Breast epithelium (tissue), 4 donors: ENCODE measurements at regions not wholly inside any gene's neighbourhood (a gene's known extent, or its start where the extent isn't known, plus 50 kb on each side); places are given as distances from the start of the nearest gene placed in this dataset.
"Not testable (repeated sequence)": the region's sequence is repeated elsewhere in the genome, so short reads cannot be mapped to it uniquely, and the experiment has no call there.

Experiments used
- DNase-seq, 2 donors: peaks; one replicate each; pipeline ENCODE4 v3.0.0-alpha.2; 2019; ENCODE audit warnings: low spot score in 2 of 2
- H3K27ac ChIP-seq, 2 donors: fragments of 200-600 bp; sonication (generic) in 1 of 2; one replicate each; pipeline ENCODE4 v1.5.1; 2016 to 2019; ENCODE audit warnings: mild to moderate bottlenecking in 1 of 2
- H3K27me3 ChIP-seq, 2 donors: fragments of 200-600 bp; sonication (generic) in 1 of 2; one replicate each; pipeline versions ENCODE4 v1.5.1 to v1.6.0; 2017 to 2019; ENCODE audit warnings: control low read depth in 1 of 2, mild to moderate bottlenecking in 1 of 2
- H3K36me3 ChIP-seq: fragments of 200-600 bp; one replicate; pipeline ENCODE4 v1.5.1; 2019
- H3K4me1 ChIP-seq, 2 donors: fragments of 200-600 bp; sonication (generic); one replicate each; pipeline ENCODE4 v1.5.1; 2016 to 2019; ENCODE audit warnings: control low read depth in 1 of 2
- H3K4me3 ChIP-seq, 3 donors: fragments of 200-600 bp; sonication (generic); 1 replicate in 2 of 3; 2 replicates in 1 of 3; pipeline ENCODE4 v1.5.1; 2016 to 2019; ENCODE audit warnings: mild to moderate bottlenecking in 3 of 3, moderate library complexity in 2 of 3
- H3K9me3 ChIP-seq, 2 donors: fragments of 200-600 bp; sonication (generic) in 1 of 2; one replicate each; pipeline ENCODE4 v1.5.1; 2016 to 2019; ENCODE audit warnings: control low read depth in 1 of 2
- POLR2A ChIP-seq: fragments of 450-650 bp; IDR thresholded peaks from one replicate; pipeline ENCODE4 v1.6.1; 2016; ENCODE audit warnings: antibody characterized with exemption, mild to moderate bottlenecking, moderate library complexity
- POLR2AphosphoS5 ChIP-seq, 3 donors: sonication (generic); formaldehyde crosslinking; IDR thresholded peaks; one replicate each; pipeline ENCODE4 v1.6.1; 2017; ENCODE audit warnings: antibody characterized with exemption in 3 of 3
- intact Hi-C: fragments of 100-400 bp; cut with DNase I; formaldehyde crosslinking; loops from one replicate; pipeline ENCODE4 v1.15.1; 2023; ENCODE audit warnings: low total_unique reads
- TF ChIP-seq, protein P1 (sequence below), 3 donors: fragments of 450-650 bp; IDR thresholded peaks; one replicate each; pipeline ENCODE4 v1.5.1; 2016 to 2017; ENCODE audit warnings: antibody characterized with exemption in 3 of 3, mild to moderate bottlenecking in 3 of 3, moderate library complexity in 3 of 3

DNA sequence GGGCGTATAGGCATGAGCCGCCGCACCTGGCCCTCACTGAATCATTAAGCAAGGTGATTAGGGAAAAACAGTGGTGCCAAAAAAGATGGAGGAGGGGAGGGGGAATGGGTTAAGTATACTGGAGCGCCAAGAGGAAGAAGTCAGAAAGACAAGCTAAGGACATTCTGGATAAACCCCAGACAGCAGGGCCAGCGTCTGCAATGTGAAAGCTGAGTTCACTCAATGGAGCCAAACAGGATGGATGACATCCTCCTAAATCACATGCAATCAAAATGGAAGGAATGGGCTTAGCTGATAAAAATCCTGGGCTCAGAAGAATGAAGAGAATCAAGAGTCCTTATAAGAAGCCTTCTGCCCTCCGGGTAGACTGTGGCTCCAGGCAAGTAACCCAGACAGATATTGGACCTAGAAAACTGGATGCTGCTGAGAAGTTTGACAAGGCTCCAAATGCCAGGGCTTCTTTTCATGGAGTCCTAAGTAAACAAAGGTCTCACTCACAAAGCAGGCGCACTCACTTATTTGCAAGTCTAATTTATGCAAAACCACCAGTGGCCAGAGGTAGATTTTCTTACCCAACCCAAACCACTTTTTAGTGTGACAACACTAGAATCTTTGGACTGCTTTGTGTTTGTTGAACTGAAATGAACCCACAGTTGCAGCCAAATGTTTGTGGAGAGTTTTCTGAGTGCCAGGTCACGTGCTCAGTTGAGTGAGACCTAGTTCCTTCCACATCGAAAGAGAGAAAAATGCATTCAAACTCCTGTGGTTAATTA is 519.1 kb upstream of the AUTS2 start:
- Histone ChIP-seq H3K27me3 (no peaks in the 10 kb centered on the region), H3K4me3 (no peak overlapping the region), H3K4me1 (no peaks in the 10 kb centered on the region), H3K36me3 (no peaks in the 10 kb centered on the region), H3K27ac (peak overlapping the region in 1 of 2 donors; percentile 31), H3K9me3 (peaks cover 0 to 3% of the 10 kb centered on the region in 2 donors)
- DNase-seq = peak in 1 of 2 donors; percentile 48
- intact Hi-C loops = no loop called here
- no peak for TF ChIP-seq POLR2A
- TF ChIP-seq POLR2AphosphoS5 (IDR thresholded peaks at IDR 0.05) = no peak
- TF ChIP-seq, protein P1, sequence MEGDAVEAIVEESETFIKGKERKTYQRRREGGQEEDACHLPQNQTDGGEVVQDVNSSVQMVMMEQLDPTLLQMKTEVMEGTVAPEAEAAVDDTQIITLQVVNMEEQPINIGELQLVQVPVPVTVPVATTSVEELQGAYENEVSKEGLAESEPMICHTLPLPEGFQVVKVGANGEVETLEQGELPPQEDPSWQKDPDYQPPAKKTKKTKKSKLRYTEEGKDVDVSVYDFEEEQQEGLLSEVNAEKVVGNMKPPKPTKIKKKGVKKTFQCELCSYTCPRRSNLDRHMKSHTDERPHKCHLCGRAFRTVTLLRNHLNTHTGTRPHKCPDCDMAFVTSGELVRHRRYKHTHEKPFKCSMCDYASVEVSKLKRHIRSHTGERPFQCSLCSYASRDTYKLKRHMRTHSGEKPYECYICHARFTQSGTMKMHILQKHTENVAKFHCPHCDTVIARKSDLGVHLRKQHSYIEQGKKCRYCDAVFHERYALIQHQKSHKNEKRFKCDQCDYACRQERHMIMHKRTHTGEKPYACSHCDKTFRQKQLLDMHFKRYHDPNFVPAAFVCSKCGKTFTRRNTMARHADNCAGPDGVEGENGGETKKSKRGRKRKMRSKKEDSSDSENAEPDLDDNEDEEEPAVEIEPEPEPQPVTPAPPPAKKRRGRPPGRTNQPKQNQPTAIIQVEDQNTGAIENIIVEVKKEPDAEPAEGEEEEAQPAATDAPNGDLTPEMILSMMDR (IDR thresholded peaks at IDR 0.05) = no peak

DNA sequence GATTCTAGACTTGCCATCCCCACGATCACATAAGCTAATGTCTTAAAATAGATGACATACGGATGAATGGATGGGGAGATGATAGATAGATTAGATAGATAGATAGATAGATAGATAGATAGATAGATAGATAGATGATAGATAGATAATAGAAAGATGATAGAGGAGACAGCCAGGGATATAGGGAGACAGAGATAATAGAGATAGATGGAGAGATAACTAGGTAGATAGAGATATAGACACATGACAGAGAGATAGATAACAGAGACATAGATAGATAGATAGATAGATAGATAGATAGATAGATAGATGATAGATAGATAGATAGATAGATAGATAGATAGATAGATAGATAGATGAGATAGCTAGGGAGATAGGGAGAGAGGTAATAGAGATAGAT is 511.0 kb upstream of the AUTS2 start:
- H3K4me1 ChIP-seq, H3K9me3 ChIP-seq, H3K27me3 ChIP-seq, intact Hi-C loops, DNase-seq, H3K27ac ChIP-seq, H3K4me3 ChIP-seq, H3K36me3 ChIP-seq: not testable (repeated sequence)

DNA sequence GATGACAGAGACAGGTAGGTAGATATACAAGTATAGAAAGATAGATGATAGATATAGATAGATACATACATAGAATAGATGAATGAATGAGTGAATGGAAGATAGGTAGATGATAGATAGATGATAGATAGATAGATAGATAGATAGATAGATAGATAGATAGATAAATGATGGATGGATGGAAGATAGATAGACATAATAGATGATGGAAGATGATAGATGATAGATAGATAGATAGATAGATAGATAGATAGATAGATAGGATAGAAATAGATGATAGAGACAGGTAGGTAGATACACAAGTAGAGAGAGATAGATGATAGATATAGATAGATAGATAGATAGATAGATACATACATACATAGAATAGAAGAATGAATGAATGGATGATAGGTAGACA is 510.1 kb upstream of the AUTS2 start:
- no peak overlapping the region for H3K4me3 ChIP-seq
- intact Hi-C loops = no loop called here
- no peak for DNase-seq
- H3K9me3 ChIP-seq = peaks cover 5% of the 10 kb centered on the region in 2 donors
- no peak overlapping the region for H3K27ac ChIP-seq
- no peaks in the 10 kb centered on the region for H3K36me3 ChIP-seq
- no peak for TF ChIP-seq POLR2AphosphoS5 (IDR thresholded peaks at IDR 0.05)
- TF ChIP-seq, protein P1 (IDR thresholded peaks at IDR 0.05) = no peak
- no peak for TF ChIP-seq POLR2A
- H3K4me1 ChIP-seq = no peaks in the 10 kb centered on the region
- H3K27me3 ChIP-seq = no peaks in the 10 kb centered on the region

DNA sequence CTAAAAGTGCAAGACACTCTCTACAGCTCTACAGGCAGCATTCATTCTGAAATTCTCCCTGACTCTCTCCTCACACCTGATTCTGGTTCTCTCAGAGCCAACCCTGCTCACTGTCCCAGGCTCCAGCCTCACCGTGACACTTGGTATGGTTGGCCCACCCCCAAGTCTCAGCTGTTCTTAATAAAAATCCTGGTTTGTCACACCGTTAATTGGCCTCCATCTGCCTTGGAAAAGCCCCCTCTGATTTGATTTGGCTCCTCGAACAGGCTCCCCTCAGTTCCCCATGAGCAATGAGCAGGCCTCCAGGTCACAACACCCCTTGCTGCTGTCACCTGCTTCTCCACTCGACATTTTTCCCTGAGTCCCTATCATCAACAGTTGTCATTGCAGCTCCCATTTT is 507.3 kb upstream of the AUTS2 start:
- intact Hi-C loops = no loop called here

DNA sequence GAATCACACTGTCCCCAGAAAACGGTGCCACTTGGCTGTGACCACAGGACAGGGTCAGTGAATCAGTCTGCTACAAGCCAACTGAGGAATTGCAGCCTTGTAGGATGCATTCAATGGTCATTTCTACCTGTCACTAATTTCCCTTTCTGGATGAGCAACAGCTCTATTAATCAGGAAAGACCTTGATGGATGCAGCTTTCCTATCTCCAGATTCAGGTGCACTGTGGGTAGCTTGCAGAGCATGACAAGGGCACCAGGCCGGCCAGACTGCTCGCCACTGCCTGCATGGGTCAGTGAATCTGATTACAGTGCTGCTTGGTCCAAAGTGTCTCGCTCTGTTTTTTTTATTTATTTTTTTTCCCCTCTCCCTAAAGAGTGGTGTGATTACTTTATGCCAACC is 506.8 kb upstream of the AUTS2 start:
- H3K27ac ChIP-seq = no peak overlapping the region
- H3K4me1 ChIP-seq = no peaks in the 10 kb centered on the region
- intact Hi-C loops = no loop called here
- no peak for DNase-seq
- H3K4me3 ChIP-seq = no peak overlapping the region
- peaks cover 16 to 21% of the 10 kb centered on the region in 2 donors for H3K9me3 ChIP-seq
- TF ChIP-seq POLR2A = no peak
- no peak for TF ChIP-seq POLR2AphosphoS5 (IDR thresholded peaks at IDR 0.05)
- TF ChIP-seq, protein P1 (IDR thresholded peaks at IDR 0.05) = no peak
- H3K27me3 ChIP-seq = no peaks in the 10 kb centered on the region
- H3K36me3 ChIP-seq = no peaks in the 10 kb centered on the region

More for the DNA sequence above, 507.3 kb upstream of the AUTS2 start:
- no peaks in the 10 kb centered on the region for H3K4me1 ChIP-seq
- TF ChIP-seq POLR2A (no peak), POLR2AphosphoS5 (IDR thresholded peaks at IDR 0.05) (no peak)
- TF ChIP-seq, protein P1 (IDR thresholded peaks at IDR 0.05) = no peak
- no peaks in the 10 kb centered on the region for H3K27me3 ChIP-seq
- H3K4me3 ChIP-seq = no peak overlapping the region
- H3K9me3 ChIP-seq = peaks cover 16 to 21% of the 10 kb centered on the region in 2 donors
- no peak for DNase-seq
- H3K36me3 ChIP-seq = no peaks in the 10 kb centered on the region
- H3K27ac ChIP-seq = no peak overlapping the region
